ENCODE measurements at regions not wholly inside any gene's neighbourhood (a gene's known extent, or its start where the extent isn't known, plus 50 kb on each side); places are given as distances from the start of the nearest gene placed in this dataset.

GRCh38 chr9:10674586-10674985, 61.8 kb upstream of the PTPRD start:
- H3K27ac Mint-ChIP-seq, result no peak overlapping the region
- no peak for ATAC-seq
- no peak for DNase-seq (ENCODE audit: low spot score in 2 of 2)
- peaks cover 32% of the 10 kb centered on the region for H3K9me3 Mint-ChIP-seq
- H3K36me3 Mint-ChIP-seq, result no peaks in the 10 kb centered on the region
- no peak overlapping the region for H3K4me3 Mint-ChIP-seq
- no peaks in the 10 kb centered on the region for H3K4me1 Mint-ChIP-seq

DNA sequence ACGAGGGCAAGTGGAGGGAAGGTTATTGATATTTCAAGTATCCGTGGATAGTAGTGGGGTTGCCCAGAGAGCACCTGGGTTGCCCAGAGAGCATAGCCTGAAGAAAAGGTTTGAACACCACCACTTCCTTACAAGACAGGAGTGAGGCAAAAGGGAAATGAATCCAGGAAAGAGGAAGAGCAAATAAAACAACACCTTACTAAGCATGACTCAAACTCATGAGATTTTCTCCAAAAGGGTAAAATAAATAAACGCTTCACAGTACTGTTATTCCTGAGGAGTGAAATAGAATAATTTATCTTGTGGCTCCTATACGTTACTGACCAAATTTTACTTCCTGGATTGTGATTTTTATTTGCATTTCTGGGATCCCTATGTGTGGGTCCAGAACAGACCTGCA, 65.2 kb upstream of the PTPRD start:
- Mint-ChIP-seq H3K4me1 (no peaks in the 10 kb centered on the region), H3K36me3 (no peaks in the 10 kb centered on the region), H3K27ac (no peak overlapping the region), H3K4me3 (no peak overlapping the region), H3K9me3 (peaks cover 36% of the 10 kb centered on the region)
- no peak for ATAC-seq
- DNase-seq (ENCODE audit: low spot score in 2 of 2), result no peak

GRCh38 chr9:10678790-10679189, 66.0 kb upstream of the PTPRD start:
- Mint-ChIP-seq H3K4me1 (no peaks in the 10 kb centered on the region), H3K27ac (no peak overlapping the region), H3K9me3 (peaks cover 30% of the 10 kb centered on the region), H3K4me3 (no peak overlapping the region), H3K36me3 (no peaks in the 10 kb centered on the region)
- no peak for ATAC-seq
- no peak for DNase-seq (ENCODE audit: low spot score in 2 of 2)

GRCh38 chr9:10686943-10687342, 74.1 kb upstream of the PTPRD start:
- H3K36me3 Mint-ChIP-seq, result no peaks in the 10 kb centered on the region
- peaks cover 24% of the 10 kb centered on the region for H3K9me3 Mint-ChIP-seq
- DNase-seq (ENCODE audit: low spot score in 2 of 2) (no peak), ATAC-seq (no peak)
- no peak overlapping the region for H3K4me3 Mint-ChIP-seq
- no peak overlapping the region for H3K27ac Mint-ChIP-seq
- no peaks in the 10 kb centered on the region for H3K4me1 Mint-ChIP-seq

- Mint-ChIP-seq H3K36me3 (no peaks in the 10 kb centered on the region), H3K4me1 (no peaks in the 10 kb centered on the region), H3K27ac (no peak overlapping the region), H3K9me3 (peaks cover 18% of the 10 kb centered on the region), H3K4me3 (no peak overlapping the region)
- DNase-seq (ENCODE audit: low spot score in 2 of 2), result no peak
- no peak for ATAC-seq
Measured at GRCh38 chr9:10690546-10690945, 77.7 kb upstream of the PTPRD start.

GRCh38 chr9:10697044-10697443, 84.2 kb upstream of the PTPRD start:
- Mint-ChIP-seq H3K9me3 (peaks cover 5% of the 10 kb centered on the region), H3K4me1 (no peaks in the 10 kb centered on the region), H3K4me3 (no peak overlapping the region), H3K27ac (no peak overlapping the region), H3K36me3 (no peaks in the 10 kb centered on the region)
- no peak for ATAC-seq
- DNase-seq (ENCODE audit: low spot score in 2 of 2), result no peak

GRCh38 chr9:10700291-10700690, 87.5 kb upstream of the PTPRD start:
- Mint-ChIP-seq H3K36me3 (no peaks in the 10 kb centered on the region), H3K4me3 (no peak overlapping the region), H3K4me1 (no peaks in the 10 kb centered on the region), H3K27ac (no peak overlapping the region), H3K9me3 (peaks cover 15% of the 10 kb centered on the region)
- DNase-seq (ENCODE audit: low spot score in 2 of 2) (no peak), ATAC-seq (no peak)

DNA sequence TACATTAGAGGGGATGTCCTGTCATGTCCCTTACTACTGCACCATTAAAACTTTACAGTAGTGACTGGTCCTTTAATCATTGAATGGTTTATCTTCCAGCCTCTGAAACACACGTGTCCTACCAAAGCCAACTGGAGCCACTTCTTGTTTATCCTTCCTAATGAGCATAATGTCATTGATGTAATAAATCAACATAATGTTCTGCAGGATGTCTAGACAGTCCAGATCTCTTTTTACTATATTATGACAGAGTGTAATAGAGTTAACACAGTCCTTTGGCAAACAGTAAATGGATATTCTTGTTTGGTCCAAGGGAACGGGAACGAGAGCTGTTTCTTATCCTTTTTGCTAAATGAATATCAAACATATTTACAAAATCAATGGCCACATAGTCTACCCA, 88.1 kb upstream of the PTPRD start:
- Mint-ChIP-seq H3K36me3 (no peaks in the 10 kb centered on the region), H3K27ac (no peak overlapping the region), H3K4me3 (no peak overlapping the region), H3K4me1 (no peaks in the 10 kb centered on the region), H3K9me3 (peaks cover 20% of the 10 kb centered on the region)
- ATAC-seq (no peak), DNase-seq (ENCODE audit: low spot score in 2 of 2) (no peak)

- Mint-ChIP-seq H3K4me3 (no peak overlapping the region), H3K36me3 (no peaks in the 10 kb centered on the region), H3K9me3 (peaks cover 25% of the 10 kb centered on the region), H3K27ac (no peak overlapping the region), H3K4me1 (no peaks in the 10 kb centered on the region)
- ATAC-seq, result no peak
- DNase-seq (ENCODE audit: low spot score in 2 of 2), result no peak
Measured at GRCh38 chr9:10701906-10702305, 89.1 kb upstream of the PTPRD start.

- Mint-ChIP-seq H3K27ac (no peak overlapping the region), H3K4me1 (no peaks in the 10 kb centered on the region), H3K4me3 (no peak overlapping the region), H3K9me3 (peaks cover 25% of the 10 kb centered on the region), H3K36me3 (no peaks in the 10 kb centered on the region)
- ATAC-seq (no peak), DNase-seq (ENCODE audit: low spot score in 2 of 2) (no peak)
Measured at GRCh38 chr9:10703139-10703538, 90.3 kb upstream of the PTPRD start.

DNA sequence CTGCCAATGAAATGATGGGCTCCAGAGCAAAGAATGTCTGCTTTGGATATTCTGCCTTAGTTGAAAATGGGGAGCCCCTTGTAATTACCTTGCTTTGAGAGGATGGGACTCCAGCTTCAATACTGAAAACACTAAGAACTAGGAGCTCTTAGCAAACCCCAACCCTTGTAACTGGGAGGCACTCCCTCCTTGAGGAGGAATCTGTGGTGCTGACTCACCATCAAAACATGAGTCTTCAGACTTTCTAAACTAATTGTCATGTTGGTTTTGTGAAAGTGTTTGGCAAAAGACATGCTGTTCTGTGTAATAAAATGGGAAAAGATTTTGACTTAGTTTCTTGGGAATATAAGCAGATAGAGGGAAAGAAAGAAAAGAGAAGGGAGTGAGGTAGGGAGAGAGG, 91.9 kb upstream of the PTPRD start:
- Mint-ChIP-seq H3K4me3 (no peak overlapping the region), H3K36me3 (no peaks in the 10 kb centered on the region)
- ATAC-seq, result no peak

DNA sequence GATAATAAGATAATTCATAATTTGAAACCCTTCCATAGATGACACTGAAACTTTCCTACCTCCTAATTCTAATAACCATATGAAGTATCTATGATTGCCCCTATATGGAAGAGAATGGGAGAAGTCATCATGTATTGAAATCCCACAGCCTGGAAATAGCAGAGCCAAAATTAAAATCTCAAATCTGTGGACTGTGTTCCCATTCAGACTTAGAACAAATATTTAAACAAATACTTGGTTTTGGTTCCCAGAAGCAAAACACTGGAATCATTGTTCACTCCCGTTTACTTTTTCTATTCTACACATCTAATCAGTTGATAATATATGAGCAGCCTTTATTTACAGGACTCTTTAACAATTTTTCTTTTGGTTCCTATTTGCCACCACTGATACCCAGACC, 92.6 kb upstream of the PTPRD start:
- DNase-seq (ENCODE audit: low spot score in 2 of 2) (no peak), ATAC-seq (no peak)
- H3K36me3 Mint-ChIP-seq, result no peaks in the 10 kb centered on the region
- no peak overlapping the region for H3K4me3 Mint-ChIP-seq
- peaks cover 28% of the 10 kb centered on the region for H3K9me3 Mint-ChIP-seq
- H3K27ac Mint-ChIP-seq, result no peak overlapping the region
- no peaks in the 10 kb centered on the region for H3K4me1 Mint-ChIP-seq

More for the DNA sequence above, 91.9 kb upstream of the PTPRD start:
- H3K4me1 Mint-ChIP-seq, result no peaks in the 10 kb centered on the region
- no peak for DNase-seq (ENCODE audit: low spot score in 2 of 2)
- peaks cover 25% of the 10 kb centered on the region for H3K9me3 Mint-ChIP-seq
- no peak overlapping the region for H3K27ac Mint-ChIP-seq

- H3K4me1 Mint-ChIP-seq, result no peaks in the 10 kb centered on the region
- H3K36me3 Mint-ChIP-seq, result no peaks in the 10 kb centered on the region
- peaks cover 28% of the 10 kb centered on the region for H3K9me3 Mint-ChIP-seq
- no peak overlapping the region for H3K27ac Mint-ChIP-seq
- ATAC-seq, result no peak
- H3K4me3 Mint-ChIP-seq, result no peak overlapping the region
- DNase-seq (ENCODE audit: low spot score in 2 of 2), result no peak
Measured at GRCh38 chr9:10706788-10707187, 94.0 kb upstream of the PTPRD start.

- Mint-ChIP-seq H3K36me3 (no peaks in the 10 kb centered on the region), H3K4me3 (no peak overlapping the region), H3K9me3 (peaks cover 7% of the 10 kb centered on the region), H3K4me1 (no peaks in the 10 kb centered on the region), H3K27ac (no peak overlapping the region)
- ATAC-seq (no peak), DNase-seq (ENCODE audit: low spot score in 2 of 2) (no peak)
Measured at GRCh38 chr9:10721301-10721700, 108.5 kb upstream of the PTPRD start.

- Mint-ChIP-seq H3K36me3 (no peaks in the 10 kb centered on the region), H3K4me3 (no peak overlapping the region), H3K9me3 (peaks cover 8% of the 10 kb centered on the region), H3K27ac (no peak overlapping the region), H3K4me1 (no peaks in the 10 kb centered on the region)
- ATAC-seq, result no peak
- no peak for DNase-seq (ENCODE audit: low spot score in 2 of 2)
Measured at GRCh38 chr9:10729213-10729612, 116.4 kb upstream of the PTPRD start.

DNA sequence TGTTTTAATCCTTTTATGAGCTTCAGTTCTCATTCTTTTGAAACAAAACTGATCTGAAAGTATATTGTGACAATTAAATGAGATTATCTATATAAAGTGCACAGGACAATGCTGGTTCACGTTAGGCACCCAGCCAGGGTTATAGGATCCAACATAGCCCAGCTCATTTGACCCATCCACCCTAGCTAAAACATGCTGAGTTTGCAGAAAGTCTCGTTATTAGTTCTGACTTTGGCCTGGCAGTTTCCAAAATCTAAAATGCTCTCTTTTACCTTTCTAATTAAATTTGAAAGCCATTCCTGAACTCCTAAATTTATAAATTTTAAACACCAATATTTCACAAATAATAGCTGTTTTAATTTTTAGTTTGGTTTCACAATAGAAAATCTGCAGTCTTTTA, 131.9 kb upstream of the PTPRD start:
- no peak for ATAC-seq
- no peak overlapping the region for H3K27ac Mint-ChIP-seq
- H3K4me3 Mint-ChIP-seq, result no peak overlapping the region
- H3K4me1 Mint-ChIP-seq, result no peaks in the 10 kb centered on the region
- no peaks in the 10 kb centered on the region for H3K36me3 Mint-ChIP-seq
- peaks cover 19% of the 10 kb centered on the region for H3K9me3 Mint-ChIP-seq
- DNase-seq (ENCODE audit: low spot score in 2 of 2), result no peak

DNA sequence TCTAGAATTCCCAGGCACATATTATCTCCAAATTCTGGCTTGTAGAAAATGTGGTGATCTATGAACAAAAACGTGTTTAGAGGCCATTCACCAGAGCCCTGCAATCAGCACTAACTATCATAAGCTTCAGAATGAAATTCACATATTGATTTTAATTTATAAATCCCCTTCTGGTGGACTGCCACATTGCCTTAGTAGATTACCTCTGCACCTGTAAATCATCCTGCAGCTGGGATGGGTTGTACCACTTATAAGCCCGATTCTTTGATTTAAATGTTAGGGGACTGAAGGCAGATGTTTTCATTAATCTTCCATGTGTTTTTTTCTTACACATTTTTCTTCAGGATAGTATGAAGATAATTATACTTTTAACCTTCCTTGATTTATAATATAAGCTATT, 140.7 kb upstream of the PTPRD start:
- ATAC-seq (no peak), DNase-seq (ENCODE audit: low spot score in 2 of 2) (no peak)
- no peaks in the 10 kb centered on the region for H3K4me1 Mint-ChIP-seq
- no peak overlapping the region for H3K27ac Mint-ChIP-seq
- H3K9me3 Mint-ChIP-seq, result peaks cover 23% of the 10 kb centered on the region
- no peaks in the 10 kb centered on the region for H3K36me3 Mint-ChIP-seq
- H3K4me3 Mint-ChIP-seq, result no peak overlapping the region
